ENCODE measurements at regions not wholly inside any gene's neighbourhood (a gene's known extent, or its start where the extent isn't known, plus 50 kb on each side); places are given as distances from the start of the nearest gene placed in this dataset.

DNA sequence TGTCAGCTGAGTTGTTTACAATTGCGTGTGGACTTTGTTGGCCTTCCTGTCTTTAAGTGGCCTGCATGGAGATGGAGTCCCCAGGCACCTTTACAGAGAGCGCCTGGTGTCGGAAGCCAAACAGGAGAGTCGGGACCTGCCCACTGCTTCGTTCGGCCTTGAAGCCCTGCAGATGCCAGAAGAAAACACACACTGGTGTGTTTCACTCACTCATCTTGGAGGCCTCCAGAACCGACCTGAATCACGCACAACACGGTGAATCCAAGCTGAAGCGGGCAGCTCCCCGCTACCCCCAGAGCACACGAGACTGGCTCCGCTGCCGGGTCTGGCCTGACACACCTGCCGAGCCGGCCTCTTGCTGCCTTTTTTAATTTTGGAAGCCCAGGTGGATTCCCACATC lies 419.4 kb upstream of the IRX4 start (continued):
- no peak for TF ChIP-seq SIRT6 (IDR thresholded peaks at IDR 0.05; ENCODE audit: low read length)
- TF ChIP-seq SUZ12 (IDR thresholded peaks at IDR 0.05; ENCODE audit: low read length) = no peak
- TF ChIP-seq CREB1 (IDR thresholded peaks at IDR 0.05) = no peak
- TF ChIP-seq, protein P1, sequence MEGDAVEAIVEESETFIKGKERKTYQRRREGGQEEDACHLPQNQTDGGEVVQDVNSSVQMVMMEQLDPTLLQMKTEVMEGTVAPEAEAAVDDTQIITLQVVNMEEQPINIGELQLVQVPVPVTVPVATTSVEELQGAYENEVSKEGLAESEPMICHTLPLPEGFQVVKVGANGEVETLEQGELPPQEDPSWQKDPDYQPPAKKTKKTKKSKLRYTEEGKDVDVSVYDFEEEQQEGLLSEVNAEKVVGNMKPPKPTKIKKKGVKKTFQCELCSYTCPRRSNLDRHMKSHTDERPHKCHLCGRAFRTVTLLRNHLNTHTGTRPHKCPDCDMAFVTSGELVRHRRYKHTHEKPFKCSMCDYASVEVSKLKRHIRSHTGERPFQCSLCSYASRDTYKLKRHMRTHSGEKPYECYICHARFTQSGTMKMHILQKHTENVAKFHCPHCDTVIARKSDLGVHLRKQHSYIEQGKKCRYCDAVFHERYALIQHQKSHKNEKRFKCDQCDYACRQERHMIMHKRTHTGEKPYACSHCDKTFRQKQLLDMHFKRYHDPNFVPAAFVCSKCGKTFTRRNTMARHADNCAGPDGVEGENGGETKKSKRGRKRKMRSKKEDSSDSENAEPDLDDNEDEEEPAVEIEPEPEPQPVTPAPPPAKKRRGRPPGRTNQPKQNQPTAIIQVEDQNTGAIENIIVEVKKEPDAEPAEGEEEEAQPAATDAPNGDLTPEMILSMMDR (IDR thresholded peaks at IDR 0.05; ENCODE audit: control extremely low read depth in 1 of 3, insufficient read depth in 1 of 3, low read depth in 1 of 3, low read length in 3 of 3) = no peak
- no peak for TF ChIP-seq HDAC6 (IDR thresholded peaks at IDR 0.05; ENCODE audit: low read depth, low read length)
- TF ChIP-seq TEAD4 (IDR thresholded peaks at IDR 0.05; ENCODE audit: low read depth, low read length) = no peak

Data from H1 (cell line).